ENCODE measurements at regions not wholly inside any gene's neighbourhood (a gene's known extent, or its start where the extent isn't known, plus 50 kb on each side); places are given as distances from the start of the nearest gene placed in this dataset.

GRCh38 chr13:31957772-31958171 lies 73.8 kb upstream of the FRY start:
- TF ChIP-seq CTCF (IDR thresholded peaks at IDR 0.05; ENCODE audit: low read depth, low read length), result no peak
- no peak for TF ChIP-seq POLR2A (IDR thresholded peaks at IDR 0.05; ENCODE audit: extremely low read depth, insufficient read length)
- no peak for TF ChIP-seq MAX (IDR thresholded peaks at IDR 0.05; ENCODE audit: low read depth, low read length)
- no peak for TF ChIP-seq MYC (IDR thresholded peaks at IDR 0.05; ENCODE audit: low read depth, low read length)

Data from NB4 (cell line).